ENCODE measurements at regions not wholly inside any gene's neighbourhood (a gene's known extent, or its start where the extent isn't known, plus 50 kb on each side); places are given as distances from the start of the nearest gene placed in this dataset.
"Not testable (repeated sequence)": the region's sequence is repeated elsewhere in the genome, so short reads cannot be mapped to it uniquely, and the experiment has no call there.

DNA sequence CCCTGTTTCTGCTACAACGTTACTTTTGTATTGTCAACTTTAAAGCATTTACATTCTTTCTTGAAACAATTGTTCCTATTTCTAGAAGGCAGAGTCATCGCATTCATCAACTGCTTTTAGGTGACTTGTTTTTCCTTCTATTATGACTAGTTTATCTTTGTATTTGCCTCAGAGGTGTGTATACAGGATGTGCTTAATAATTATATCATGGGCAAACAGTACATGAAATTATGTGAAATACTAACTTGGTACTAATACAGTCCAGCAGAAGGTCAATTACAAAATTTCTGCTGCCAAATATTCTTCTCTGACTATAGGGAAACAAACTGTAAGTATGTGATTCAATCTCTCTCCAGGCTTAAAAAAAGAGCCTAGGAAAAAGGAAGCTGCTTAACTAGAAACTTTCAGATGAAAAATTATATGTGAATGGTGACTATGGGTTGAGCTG, 101.6 kb downstream of the C4BPA start:
- peaks cover 11% of the 10 kb centered on the region for H3K9me3 Mint-ChIP-seq (ENCODE audit: unreplicated experiment)
- H3K27me3 Mint-ChIP-seq (ENCODE audit: insufficient read depth, unreplicated experiment) = no peaks in the 10 kb centered on the region
- no peaks in the 10 kb centered on the region for H3K4me1 ChIP-seq
- no peak for TF ChIP-seq CTCF (IDR thresholded peaks at IDR 0.05; ENCODE audit: insufficient read depth in 1 of 2, low read depth in 1 of 2, low read length in 1 of 2, severe bottlenecking in 1 of 2, unreplicated experiment in 1 of 2)
- H3K4me3 ChIP-seq (ENCODE audit: low read depth, low read length) = no peak overlapping the region
- POLR2A ChIA-PET = no interaction called here
- no peaks in the 10 kb centered on the region for H3K4me1 Mint-ChIP-seq (ENCODE audit: low read depth, unreplicated experiment)
- no peak for DNase-seq
- H3K36me3 ChIP-seq (ENCODE audit: control insufficient read depth, insufficient read depth, low read length) = no peaks in the 10 kb centered on the region
- no TSS peak for BruUV-seq (replicated peaks)
- H3K9me3 ChIP-seq = no peaks in the 10 kb centered on the region
- no peak overlapping the region for H3K4me3 Mint-ChIP-seq (ENCODE audit: unreplicated experiment)
- intact Hi-C loops (cut with micrococcal nuclease; ENCODE audit: unreplicated experiment) = no loop called here
- CTCF ChIA-PET = no interaction called here
- H3K27ac Mint-ChIP-seq (ENCODE audit: unreplicated experiment) = no peak overlapping the region
- no peaks in the 10 kb centered on the region for H3K27me3 ChIP-seq (replicated peaks; ENCODE audit: control insufficient read depth, insufficient read depth, low read length)
- no peaks in the 10 kb centered on the region for H3K36me3 Mint-ChIP-seq (ENCODE audit: insufficient read depth, unreplicated experiment)

- H3K27me3 Mint-ChIP-seq (ENCODE audit: insufficient read depth, unreplicated experiment); BruUV-seq (replicated peaks); H3K4me1 ChIP-seq; H3K36me3 Mint-ChIP-seq (ENCODE audit: insufficient read depth, unreplicated experiment); H3K4me1 Mint-ChIP-seq (ENCODE audit: low read depth, unreplicated experiment); H3K27ac Mint-ChIP-seq (ENCODE audit: unreplicated experiment); H3K9me3 ChIP-seq; H3K4me3 ChIP-seq (ENCODE audit: low read depth, low read length); DNase-seq; H3K36me3 ChIP-seq (ENCODE audit: control insufficient read depth, insufficient read depth, low read length); H3K27me3 ChIP-seq (replicated peaks; ENCODE audit: control insufficient read depth, insufficient read depth, low read length); CTCF ChIA-PET; H3K4me3 Mint-ChIP-seq (ENCODE audit: unreplicated experiment); POLR2A ChIA-PET; intact Hi-C loops (cut with micrococcal nuclease; ENCODE audit: unreplicated experiment): not testable (repeated sequence)
- H3K9me3 Mint-ChIP-seq (ENCODE audit: unreplicated experiment) = peaks cover 11% of the 10 kb centered on the region
Measured at GRCh38 chr1:207208691-207209090, 104.7 kb downstream of the C4BPA start.

GRCh38 chr1:207214453-207214852, 107.0 kb upstream of the CD55 start:
- TF ChIP-seq CTCF (IDR thresholded peaks at IDR 0.05; ENCODE audit: insufficient read depth in 1 of 2, low read depth in 1 of 2, low read length in 1 of 2, severe bottlenecking in 1 of 2, unreplicated experiment in 1 of 2) = no peak
- Mint-ChIP-seq H3K4me3 (ENCODE audit: unreplicated experiment) (no peak overlapping the region), H3K36me3 (ENCODE audit: insufficient read depth, unreplicated experiment) (no peaks in the 10 kb centered on the region), H3K27ac (ENCODE audit: unreplicated experiment) (no peak overlapping the region), H3K4me1 (ENCODE audit: low read depth, unreplicated experiment) (peaks cover 10% of the 10 kb centered on the region), H3K9me3 (ENCODE audit: unreplicated experiment) (peaks cover 10% of the 10 kb centered on the region), H3K27me3 (ENCODE audit: insufficient read depth, unreplicated experiment) (no peaks in the 10 kb centered on the region)
- no peaks in the 10 kb centered on the region for H3K36me3 ChIP-seq (ENCODE audit: control insufficient read depth, insufficient read depth, low read length)
- no peaks in the 10 kb centered on the region for H3K27me3 ChIP-seq (replicated peaks; ENCODE audit: control insufficient read depth, insufficient read depth, low read length)
- ChIA-PET CTCF (no interaction called here), POLR2A (no interaction called here)
- DNase-seq = no peak
- peaks cover 5% of the 10 kb centered on the region; the same call in 1 of the 2 replicates for H3K4me1 ChIP-seq
- H3K9me3 ChIP-seq = peaks cover 6% of the 10 kb centered on the region
- BruUV-seq (replicated peaks) = no TSS peak
- no peak overlapping the region for H3K4me3 ChIP-seq (ENCODE audit: low read depth, low read length)
- intact Hi-C loops (cut with micrococcal nuclease; ENCODE audit: unreplicated experiment) = no loop called here
